CD4-positive, alpha-beta T cell (primary cell): ENCODE measurements at regions not wholly inside any gene's neighbourhood (a gene's known extent, or its start where the extent isn't known, plus 50 kb on each side); places are given as distances from the start of the nearest gene placed in this dataset.

Experiments
- ATAC-seq: fragments of 200-7000 bp; cut with Tn5 transposase; one replicate; pipeline ENCODE4 v1.10.0; 2022; ENCODE audit warnings: mild to moderate bottlenecking; ENCODE audit not compliant: poor library complexity
- CTCF ChIA-PET: fragments of 350-600 bp; sonication (Branson Sonifier 250); formaldehyde crosslinking; loops from one replicate; lab custom pipeline; 2021; ENCODE audit warnings: antibody characterized with exemption, inconsistent platforms; lab: Charles Lee
- POLR2A ChIA-PET: fragments of 350-600 bp; sonication (Branson Sonifier 250); formaldehyde crosslinking; loops from one replicate; lab custom pipeline; 2021; ENCODE audit warnings: antibody characterized with exemption, inconsistent platforms; lab: Charles Lee
- DNase-seq, 14 experiments: peaks; one replicate each; pipeline ENCODE4 v3.0.0-alpha.2; 2013 to 2020; ENCODE audit warnings: mixed read lengths in 2 of 14
- H3K27ac ChIP-seq, 2 donors: one replicate each; pipeline versions ENCODE4 v1.5.1 to v1.7.0; 2013; ENCODE audit warnings: low read length in 2 of 2, low read depth in 1 of 2, mild to moderate bottlenecking in 1 of 2
- H3K27me3 ChIP-seq, 2 experiments: 1 replicate in 1 of 2; 2 replicates in 1 of 2; pipeline versions ENCODE4 v1.6.1 to v1.7.0; 2013; ENCODE audit warnings: low read length in 2 of 2, control low read depth in 1 of 2, mild to moderate bottlenecking in 1 of 2, moderate library complexity in 1 of 2; ENCODE audit not compliant: insufficient read depth in 2 of 2, control insufficient read depth in 1 of 2
- H3K36me3 ChIP-seq: one replicate; pipeline ENCODE4 v1.6.1; 2013; ENCODE audit warnings: low read length, control low read depth; ENCODE audit not compliant: insufficient read depth
- H3K4me1 ChIP-seq: one replicate; pipeline ENCODE4 v1.6.1; 2013; ENCODE audit warnings: low read length, control low read depth; ENCODE audit not compliant: insufficient read depth
- H3K4me3 ChIP-seq: one replicate; pipeline ENCODE4 v1.5.1; 2013; ENCODE audit warnings: mild to moderate bottlenecking, low read length, moderate library complexity
- H3K9me3 ChIP-seq, 2 experiments: 1 replicate in 1 of 2; 2 replicates in 1 of 2; pipeline versions ENCODE4 v1.6.1 to v1.7.0; 2013; ENCODE audit warnings: low read length in 2 of 2, mild to moderate bottlenecking in 2 of 2, control low read depth in 1 of 2, moderate library complexity in 1 of 2; ENCODE audit not compliant: control insufficient read depth in 1 of 2, insufficient read depth in 1 of 2
- H3K27ac Mint-ChIP-seq: one replicate; pipeline ENCODE4 v1.8.0; 2020; ENCODE audit warnings: mixed read lengths
- H3K27me3 Mint-ChIP-seq: one replicate; pipeline ENCODE4 v1.8.0; 2021; ENCODE audit warnings: mixed read lengths
- H3K36me3 Mint-ChIP-seq: one replicate; pipeline ENCODE4 v1.8.0; 2021; ENCODE audit warnings: low read depth, mixed read lengths
- H3K4me1 Mint-ChIP-seq: one replicate; pipeline ENCODE4 v1.8.0; 2021; ENCODE audit warnings: low read depth, mixed read lengths
- H3K4me3 Mint-ChIP-seq: one replicate; pipeline ENCODE4 v1.8.0; 2020; ENCODE audit warnings: mild to moderate bottlenecking, mixed read lengths
- H3K9me3 Mint-ChIP-seq: one replicate; pipeline ENCODE4 v1.8.0; 2020; ENCODE audit warnings: mixed read lengths
- CTCF ChIP-seq: fragments of 200-600 bp; IDR thresholded peaks from one replicate; pipeline ENCODE4 v1.8.0; 2022; ENCODE audit warnings: antibody characterized with exemption, mild to moderate bottlenecking
- intact Hi-C, 2 experiments: fragments of 100-400 bp; cut with DNase I in 1 of 2; cut with micrococcal nuclease in 1 of 2; formaldehyde crosslinking; loops; one replicate each; pipeline versions ENCODE4 v1.15.1 to v1.9.0; 2023 to 2025; cut with DNase I, micrococcal nuclease

- H3K9me3 Mint-ChIP-seq, result no peaks in the 10 kb centered on the region
- H3K4me1 Mint-ChIP-seq, result peaks cover 47% of the 10 kb centered on the region
- ChIA-PET POLR2A (interaction anchor here (0.6 to 2.1 kb wide), 8 partner anchors 8 to 359 kb away, joined by 3 to 9 read pairs (median 4); partner anchors contain the start of gene BTG1), CTCF (no interaction called here)
- H3K27ac Mint-ChIP-seq, result peak overlapping the region; percentile 80
- Histone ChIP-seq H3K27me3 (no peaks in the 10 kb centered on the region), H3K4me1 (no peaks in the 10 kb centered on the region), H3K4me3 (no peak overlapping the region), H3K27ac (no peak overlapping the region), H3K9me3 (no peaks in the 10 kb centered on the region), H3K36me3 (no peaks in the 10 kb centered on the region)
- peak overlapping the region; percentile 50 for H3K4me3 Mint-ChIP-seq
- no peaks in the 10 kb centered on the region for H3K36me3 Mint-ChIP-seq
- no peaks in the 10 kb centered on the region for H3K27me3 Mint-ChIP-seq
- DNase-seq (peak in 4 of 14 experiments; percentile 21 to 38 (median 30)), ATAC-seq (peak; percentile 66)
- no peak for TF ChIP-seq CTCF
- intact Hi-C loops, result no loop called here
Measured at GRCh38 chr12:91786499-91787272, 359.0 kb downstream of the BTG1 start.

GRCh38 chr12:91785655-91786498, 359.8 kb downstream of the BTG1 start:
- Mint-ChIP-seq H3K4me3 (no peak overlapping the region), H3K27ac (peak overlapping the region; percentile 80), H3K36me3 (no peaks in the 10 kb centered on the region), H3K4me1 (peaks cover 47% of the 10 kb centered on the region), H3K27me3 (no peaks in the 10 kb centered on the region), H3K9me3 (no peaks in the 10 kb centered on the region)
- Histone ChIP-seq H3K4me1 (no peaks in the 10 kb centered on the region), H3K9me3 (no peaks in the 10 kb centered on the region), H3K4me3 (no peak overlapping the region), H3K27ac (no peak overlapping the region), H3K36me3 (no peaks in the 10 kb centered on the region), H3K27me3 (no peaks in the 10 kb centered on the region)
- ChIA-PET POLR2A (interaction anchor here (0.9 to 2.1 kb wide), 6 partner anchors 7 to 359 kb away, joined by 4 to 9 read pairs (median 6); partner anchors contain the start of gene BTG1), CTCF (no interaction called here)
- no peak for DNase-seq
- ATAC-seq, result no peak
- TF ChIP-seq CTCF, result no peak
- intact Hi-C loops, result no loop called here

GRCh38 chr12:91781114-91781513, 364.5 kb downstream of the BTG1 start:
- peaks cover 60% of the 10 kb centered on the region for H3K4me1 Mint-ChIP-seq
- no peak overlapping the region for H3K4me3 ChIP-seq
- intact Hi-C loops, result no loop called here
- no peaks in the 10 kb centered on the region for H3K9me3 ChIP-seq
- no peaks in the 10 kb centered on the region for H3K36me3 Mint-ChIP-seq
- H3K27me3 Mint-ChIP-seq, result no peaks in the 10 kb centered on the region
- no peak overlapping the region for H3K4me3 Mint-ChIP-seq
- ChIA-PET CTCF (interaction anchor here (1.0 kb wide), 1 partner anchor 9 kb away, joined by 3 read pairs; no protein-coding TSS in a partner anchor), POLR2A (interaction anchor here (1.1 to 3.1 kb wide), 2 partner anchors 96 to 618 kb away, joined by 3 to 32 read pairs; no protein-coding TSS in a partner anchor)
- H3K9me3 Mint-ChIP-seq, result no peaks in the 10 kb centered on the region
- no peak for TF ChIP-seq CTCF
- H3K27ac Mint-ChIP-seq, result no peak overlapping the region
- peaks cover 2% of the 10 kb centered on the region for H3K4me1 ChIP-seq
- ATAC-seq, result no peak
- no peaks in the 10 kb centered on the region for H3K27me3 ChIP-seq
- no peak for DNase-seq
- no peaks in the 10 kb centered on the region for H3K36me3 ChIP-seq
- H3K27ac ChIP-seq, result no peak overlapping the region
